ENCODE measurements at regions not wholly inside any gene's neighbourhood (a gene's known extent, or its start where the extent isn't known, plus 50 kb on each side); places are given as distances from the start of the nearest gene placed in this dataset.
"Not testable (repeated sequence)": the region's sequence is repeated elsewhere in the genome, so short reads cannot be mapped to it uniquely, and the experiment has no call there.

DNA sequence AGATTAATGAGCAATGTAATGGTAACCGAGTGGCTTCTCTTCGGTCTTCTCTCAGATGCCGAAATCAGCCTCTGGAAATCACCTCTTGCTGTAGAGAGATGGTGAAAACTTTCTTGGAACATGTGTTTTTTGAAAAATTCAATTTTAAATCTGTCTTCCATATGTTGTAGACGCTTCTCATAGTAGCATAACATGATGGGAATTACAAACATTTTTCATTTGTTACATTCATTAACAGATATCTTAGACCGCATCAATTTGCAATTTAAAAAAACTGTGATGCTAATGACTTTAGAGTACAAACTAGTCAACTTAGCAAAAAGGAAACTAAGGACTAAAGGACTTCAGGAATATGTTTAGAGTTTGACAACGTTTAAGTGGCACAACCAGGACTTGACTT, 275.2 kb downstream of the ASXL3 start:
- no peak for DNase-seq

DNA sequence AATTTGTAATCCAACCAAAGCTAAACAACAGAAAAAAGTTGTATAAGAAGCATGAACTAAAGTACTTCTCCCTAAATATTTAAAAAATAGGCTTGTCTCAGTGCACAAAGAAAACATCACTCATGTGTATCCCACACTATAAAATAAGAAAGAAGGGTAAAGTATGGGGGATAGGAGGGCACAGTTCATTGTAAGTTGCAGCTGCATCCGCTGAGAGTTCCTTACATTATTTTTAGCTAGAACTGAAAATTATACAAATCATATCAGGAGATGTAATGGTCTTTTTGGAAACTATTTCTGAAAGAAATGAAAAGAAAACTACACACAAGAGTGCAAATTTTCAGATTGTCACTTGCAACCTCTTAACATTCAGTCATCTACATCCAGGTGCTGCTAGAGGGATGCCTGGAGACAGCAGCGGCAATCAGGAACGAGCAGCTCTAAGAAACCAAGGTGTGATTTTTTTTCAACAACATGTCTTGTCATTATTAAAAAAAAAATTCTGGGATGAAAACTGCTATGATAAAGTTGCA, 273.6 kb downstream of the ASXL3 start:
- no peak for DNase-seq

DNA sequence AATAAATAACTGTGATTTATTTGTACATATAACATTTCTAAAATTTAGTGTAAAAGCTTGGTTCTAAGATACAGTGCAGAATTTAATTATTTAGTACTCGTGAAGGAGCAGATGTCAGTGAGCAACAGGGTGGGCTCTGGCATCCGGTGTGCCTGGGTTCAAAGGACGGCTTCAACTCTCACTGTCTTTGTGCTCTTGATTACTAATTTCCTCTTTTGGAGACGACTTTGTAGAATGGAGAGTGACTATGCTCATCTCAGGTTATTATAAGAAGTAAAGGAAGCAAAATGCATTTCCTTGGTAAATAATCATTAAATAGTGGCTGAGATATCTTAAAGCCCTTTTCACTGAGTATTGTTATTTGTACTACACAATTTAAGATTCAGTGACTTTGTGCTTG, 271.7 kb downstream of the ASXL3 start:
- no peak for DNase-seq

GRCh38 chr18:33844232-33844631, 266.2 kb downstream of the ASXL3 start:
- DNase-seq = no peak

DNA sequence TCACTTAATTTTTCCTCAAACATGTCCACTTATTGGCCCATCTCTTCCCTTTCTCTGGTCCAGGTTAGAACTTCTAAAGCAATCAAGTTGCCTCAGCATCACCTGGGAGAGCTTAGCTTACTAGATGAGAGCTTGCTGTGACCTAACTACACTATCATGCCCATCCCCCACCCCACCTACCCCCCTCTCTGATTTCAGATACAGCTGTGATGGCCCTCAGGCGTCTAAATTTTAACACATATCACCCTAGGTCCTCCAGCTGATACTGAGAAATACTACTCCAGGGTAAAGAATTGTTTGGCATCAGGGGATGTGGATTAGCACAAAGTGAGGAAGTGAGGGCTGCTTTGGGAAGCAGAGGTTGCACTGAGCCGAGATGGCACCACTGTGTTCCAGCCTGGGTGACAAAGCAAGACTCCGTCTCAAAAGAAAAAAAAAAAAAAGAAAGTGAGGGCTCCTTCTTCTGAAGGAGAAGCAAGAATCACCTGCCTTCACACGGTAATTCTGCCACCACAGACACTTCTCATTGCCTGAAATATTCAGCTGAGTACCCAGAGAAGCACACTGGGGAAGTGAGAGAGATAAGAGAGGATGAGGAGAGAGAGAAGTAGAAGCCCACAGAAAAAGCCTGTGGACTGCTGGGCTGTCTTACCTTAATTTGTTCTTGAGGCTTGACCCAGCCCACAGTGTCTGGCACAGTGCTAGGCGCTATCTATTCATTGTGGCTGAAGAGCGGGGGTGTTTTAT, 263.4 kb downstream of the ASXL3 start:
- DNase-seq = no peak

GRCh38 chr18:33840212-33840593, 262.2 kb downstream of the ASXL3 start:
- DNase-seq = no peak

GRCh38 chr18:33839452-33840211, 261.6 kb downstream of the ASXL3 start:
- DNase-seq = no peak

- DNase-seq = no peak
Measured at GRCh38 chr18:33838054-33838453, 260.0 kb downstream of the ASXL3 start.

- DNase-seq = no peak
Measured at GRCh38 chr18:33837191-33837590, 259.2 kb downstream of the ASXL3 start.

- DNase-seq = no peak
Measured at GRCh38 chr18:33836564-33836963, 258.5 kb downstream of the ASXL3 start.

GRCh38 chr18:33835419-33835818, 257.4 kb downstream of the ASXL3 start:
- no peak for DNase-seq

DNA sequence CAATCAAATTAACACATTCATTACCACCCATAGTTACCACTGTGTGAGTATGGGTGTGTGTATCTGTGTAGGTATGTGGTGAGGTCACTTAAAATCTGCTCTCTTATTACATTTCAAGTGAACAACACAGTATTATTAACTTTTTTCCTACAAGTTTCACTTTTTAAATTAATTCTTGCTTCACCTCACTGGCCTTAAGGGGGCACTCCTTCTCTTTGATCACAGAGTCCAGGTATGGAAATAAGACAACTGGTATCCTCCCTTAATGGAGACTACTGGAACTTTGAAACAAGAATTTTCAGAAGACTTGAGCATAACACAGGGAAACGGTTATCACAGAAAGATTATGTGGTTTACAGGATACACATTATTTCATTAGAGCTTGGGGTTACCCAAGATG, 255.8 kb downstream of the ASXL3 start:
- no peak for DNase-seq

DNA sequence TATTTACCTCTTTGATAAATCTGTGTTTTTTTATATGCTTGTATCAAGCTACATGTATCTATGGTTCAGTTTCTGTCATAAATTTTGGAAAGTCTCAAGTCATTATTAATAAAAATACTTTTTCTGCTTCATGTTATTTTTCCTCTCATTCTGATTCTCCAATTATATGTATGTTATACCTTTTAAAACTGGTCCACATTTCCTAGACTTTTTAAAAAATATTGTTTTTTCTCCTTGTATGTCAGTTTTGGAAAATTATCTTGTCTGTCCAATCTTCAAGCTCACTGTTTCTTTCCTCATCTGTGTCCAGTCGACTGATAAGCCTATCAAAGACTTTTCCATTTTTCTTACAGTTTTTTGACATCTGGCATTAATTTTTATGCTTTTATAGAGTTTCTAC, 253.4 kb downstream of the ASXL3 start:
- DNase-seq = no peak

DNA sequence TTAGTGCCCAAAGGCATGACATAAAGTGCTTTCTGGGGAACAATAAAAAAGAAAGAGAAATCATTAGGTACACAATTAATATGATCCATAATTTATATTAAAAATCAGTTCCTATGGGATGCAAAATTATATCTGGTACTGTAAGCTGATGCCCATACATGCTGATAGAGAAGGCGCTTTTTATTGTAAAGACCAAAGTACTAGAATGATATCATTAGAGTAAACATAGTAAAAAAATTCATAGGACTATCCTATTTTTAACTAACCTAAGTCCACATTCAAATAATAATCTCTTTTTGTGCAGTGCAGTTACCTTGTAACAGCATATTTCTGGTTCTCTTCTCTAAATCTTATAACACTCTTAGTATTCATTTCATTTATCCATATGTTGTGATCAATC, 252.2 kb downstream of the ASXL3 start:
- DNase-seq = no peak

GRCh38 chr18:33828949-33829348, 250.9 kb downstream of the ASXL3 start:
- DNase-seq = no peak

DNA sequence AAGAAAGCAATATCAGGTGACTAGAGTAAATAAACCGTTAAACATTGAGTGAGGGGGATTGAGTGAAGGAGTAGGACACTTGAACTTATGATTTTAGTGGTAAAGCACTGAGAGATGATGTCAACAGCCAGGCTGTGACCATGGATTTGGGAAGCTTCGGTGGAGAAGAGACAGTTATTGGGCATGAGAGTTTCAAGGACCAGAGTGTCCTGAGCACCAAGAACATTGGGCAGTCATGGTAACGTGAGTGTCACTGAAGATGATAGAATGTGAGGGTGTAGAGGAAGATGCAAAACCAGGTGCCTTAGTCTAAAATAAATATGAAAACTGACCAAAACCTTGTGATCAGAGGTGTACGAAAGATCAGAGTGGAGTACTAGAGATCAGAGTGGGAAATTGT, 248.1 kb downstream of the ASXL3 start:
- no peak for DNase-seq

- DNase-seq = no peak
Measured at GRCh38 chr18:33821503-33821902, 243.5 kb downstream of the ASXL3 start.

DNA sequence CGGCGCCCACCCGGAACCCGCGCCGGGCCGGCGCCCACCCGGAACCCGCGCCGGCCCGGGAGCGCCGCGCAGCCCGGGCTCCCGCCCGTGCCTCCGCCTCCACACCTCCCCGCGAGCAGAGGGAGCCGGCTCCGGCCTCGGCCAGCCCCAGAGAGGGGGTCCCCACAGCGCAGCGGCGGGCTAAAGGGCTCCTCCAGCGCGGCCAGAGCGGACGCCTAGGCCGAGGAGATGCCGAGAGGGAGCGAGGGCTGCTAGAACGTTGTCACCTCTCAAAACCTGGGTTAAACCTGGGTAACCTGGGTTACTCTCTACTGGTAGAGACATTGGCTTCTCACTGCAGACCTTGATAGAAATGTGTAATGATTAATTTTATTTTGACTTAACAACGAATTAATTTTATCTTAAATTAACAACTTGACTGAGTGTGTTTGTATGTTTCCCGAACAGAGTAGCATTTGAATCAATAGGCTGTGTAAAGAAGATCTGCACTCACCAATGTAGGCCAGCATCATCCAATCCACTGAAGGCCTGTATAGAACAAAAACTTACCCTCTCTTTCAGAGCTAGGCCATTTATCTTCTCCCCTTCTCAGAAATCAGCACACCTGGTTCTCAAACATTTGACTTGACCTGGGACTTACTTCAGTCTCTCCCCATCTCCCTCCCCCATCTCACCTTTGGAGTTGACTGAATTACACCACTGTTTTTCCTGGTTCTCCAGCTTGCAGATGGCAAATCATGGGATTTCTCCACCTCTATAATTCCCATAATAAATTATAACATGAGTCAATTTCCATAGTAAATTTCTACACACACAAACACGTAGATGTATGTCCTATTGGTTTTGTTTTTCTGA, 242.7 kb downstream of the ASXL3 start:
- no peak for DNase-seq

- DNase-seq = not testable (repeated sequence)
Measured at GRCh38 chr18:33819692-33820343, 241.8 kb downstream of the ASXL3 start.

GRCh38 chr18:33818145-33818544, 240.1 kb downstream of the ASXL3 start:
- DNase-seq = no peak

- DNase-seq = no peak
Measured at GRCh38 chr18:33817096-33817495, 239.1 kb downstream of the ASXL3 start.

- no peak for DNase-seq
Measured at GRCh38 chr18:33814546-33814945, 236.5 kb downstream of the ASXL3 start.

GRCh38 chr18:33812186-33812585, 234.2 kb downstream of the ASXL3 start:
- no peak for DNase-seq
